ENCODE measurements at regions not wholly inside any gene's neighbourhood (a gene's known extent, or its start where the extent isn't known, plus 50 kb on each side); places are given as distances from the start of the nearest gene placed in this dataset.

DNA sequence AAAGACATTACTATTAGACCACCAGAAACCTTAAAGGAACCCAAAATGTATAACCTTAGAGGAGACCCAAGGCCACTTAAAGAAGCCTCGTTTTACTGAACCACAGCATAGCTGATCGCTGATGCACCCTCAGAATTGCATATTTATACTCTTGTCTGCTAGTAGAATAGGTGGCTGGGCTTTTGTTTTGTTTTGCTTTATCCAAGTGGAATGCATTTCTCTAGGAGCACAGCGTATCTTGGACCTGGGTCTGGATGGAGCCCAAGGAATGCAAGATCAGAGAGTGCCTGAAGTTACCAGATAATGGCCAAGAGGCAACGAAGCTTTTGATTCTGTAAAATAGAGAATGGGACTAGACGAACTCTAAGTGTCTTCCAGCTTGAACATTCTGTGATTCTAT lies 129.2 kb upstream of the COL8A1 start:
- peak overlapping the region; percentile 74 for H3K27ac ChIP-seq (ENCODE audit: low read depth, low read length)
- peak overlapping the region; percentile 73 for H3K4me2 ChIP-seq (ENCODE audit: insufficient read depth, low read length)

GRCh38 chr3:99508191-99508590 lies 130.2 kb upstream of the COL8A1 start:
- no peak for TF ChIP-seq CTCF (IDR thresholded peaks at IDR 0.05; ENCODE audit: extremely low read depth, low read depth, low read length)
- Histone ChIP-seq H3K27ac (ENCODE audit: low read depth, low read length) (peak overlapping the region; percentile 74), H2AFZ (ENCODE audit: low read length) (peak overlapping the region; percentile 30), H3K4me1 (ENCODE audit: insufficient read depth, low read length) (peaks cover 53% of the 10 kb centered on the region), H3K27me3 (ENCODE audit: insufficient read depth, low read length) (no peaks in the 10 kb centered on the region), H3K36me3 (ENCODE audit: insufficient read depth, low read length) (no peaks in the 10 kb centered on the region), H3K9me3 (ENCODE audit: low read depth, low read length) (no peaks in the 10 kb centered on the region), H4K20me1 (ENCODE audit: insufficient read depth, low read length) (no peaks in the 10 kb centered on the region), H3K4me2 (ENCODE audit: insufficient read depth, low read length) (no peak overlapping the region), H3K4me3 (ENCODE audit: insufficient read depth, low read length) (no peak overlapping the region), H3K79me2 (ENCODE audit: insufficient read depth, low read length) (no peaks in the 10 kb centered on the region)
- no peak for DNase-seq (ENCODE audit: insufficient read length, low spot score, missing footprints)

More for the DNA sequence above, 129.2 kb upstream of the COL8A1 start:
- H3K9me3 ChIP-seq (ENCODE audit: low read depth, low read length): no peaks in the 10 kb centered on the region
- no peaks in the 10 kb centered on the region for H4K20me1 ChIP-seq (ENCODE audit: insufficient read depth, low read length)
- peaks cover 42% of the 10 kb centered on the region for H3K4me1 ChIP-seq (ENCODE audit: insufficient read depth, low read length)
- H3K4me3 ChIP-seq (ENCODE audit: insufficient read depth, low read length): peak overlapping the region; percentile 18
- no peaks in the 10 kb centered on the region for H3K27me3 ChIP-seq (ENCODE audit: insufficient read depth, low read length)
- no peaks in the 10 kb centered on the region for H3K79me2 ChIP-seq (ENCODE audit: insufficient read depth, low read length)
- DNase-seq (ENCODE audit: insufficient read length, low spot score, missing footprints): no peak
- H2AFZ ChIP-seq (ENCODE audit: low read length): peak overlapping the region; percentile 23
- no peak for TF ChIP-seq CTCF (IDR thresholded peaks at IDR 0.05; ENCODE audit: extremely low read depth, low read depth, low read length)
- no peaks in the 10 kb centered on the region for H3K36me3 ChIP-seq (ENCODE audit: insufficient read depth, low read length)

- H3K9me3 ChIP-seq (ENCODE audit: low read depth, low read length): no peaks in the 10 kb centered on the region
- peaks cover 63% of the 10 kb centered on the region for H3K4me1 ChIP-seq (ENCODE audit: insufficient read depth, low read length)
- peak overlapping the region; percentile 30 for H3K4me2 ChIP-seq (ENCODE audit: insufficient read depth, low read length)
- H3K27ac ChIP-seq (ENCODE audit: low read depth, low read length): peak overlapping the region; percentile 92
- no peak overlapping the region for H3K4me3 ChIP-seq (ENCODE audit: insufficient read depth, low read length)
- H2AFZ ChIP-seq (ENCODE audit: low read length): no peak overlapping the region
- H4K20me1 ChIP-seq (ENCODE audit: insufficient read depth, low read length): no peaks in the 10 kb centered on the region
- no peak for TF ChIP-seq CTCF (IDR thresholded peaks at IDR 0.05; ENCODE audit: extremely low read depth, low read depth, low read length)
- no peaks in the 10 kb centered on the region for H3K79me2 ChIP-seq (ENCODE audit: insufficient read depth, low read length)
- no peaks in the 10 kb centered on the region for H3K36me3 ChIP-seq (ENCODE audit: insufficient read depth, low read length)
- no peaks in the 10 kb centered on the region for H3K27me3 ChIP-seq (ENCODE audit: insufficient read depth, low read length)
- peak; percentile 49 for DNase-seq (ENCODE audit: insufficient read length, low spot score, missing footprints)
These were observed 132.6 kb upstream of the COL8A1 start for GRCh38 chr3:99505646-99506269.

DNA sequence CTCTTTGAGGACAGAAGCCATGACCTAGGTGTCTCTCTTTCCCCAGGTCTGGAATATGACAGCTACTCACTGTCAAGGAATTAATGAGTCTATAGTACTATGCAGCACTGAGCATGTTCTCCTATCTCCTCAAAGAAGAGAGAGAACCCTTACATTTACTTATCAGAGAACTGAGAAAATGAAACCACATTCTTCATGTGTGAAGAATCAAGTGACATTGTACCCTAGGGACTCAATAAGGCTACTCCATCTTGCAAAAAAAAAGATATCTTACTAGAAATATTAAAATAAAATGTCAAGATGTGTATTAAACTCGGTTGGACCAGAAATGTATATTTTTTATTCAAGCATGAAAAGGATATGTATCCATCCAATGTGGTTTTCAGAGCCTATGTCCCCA lies 133.2 kb upstream of the COL8A1 start:
- peak overlapping the region; percentile 30 for H3K4me2 ChIP-seq (ENCODE audit: insufficient read depth, low read length)
- no peaks in the 10 kb centered on the region for H3K36me3 ChIP-seq (ENCODE audit: insufficient read depth, low read length)
- no peak overlapping the region for H2AFZ ChIP-seq (ENCODE audit: low read length)
- TF ChIP-seq CTCF (IDR thresholded peaks at IDR 0.05; ENCODE audit: extremely low read depth, low read depth, low read length): no peak
- H3K27me3 ChIP-seq (ENCODE audit: insufficient read depth, low read length): no peaks in the 10 kb centered on the region
- H3K9me3 ChIP-seq (ENCODE audit: low read depth, low read length): no peaks in the 10 kb centered on the region
- no peak for DNase-seq (ENCODE audit: insufficient read length, low spot score, missing footprints)
- H3K27ac ChIP-seq (ENCODE audit: low read depth, low read length): peak overlapping the region; percentile 92
- H3K4me3 ChIP-seq (ENCODE audit: insufficient read depth, low read length): no peak overlapping the region
- no peaks in the 10 kb centered on the region for H4K20me1 ChIP-seq (ENCODE audit: insufficient read depth, low read length)
- peaks cover 68% of the 10 kb centered on the region for H3K4me1 ChIP-seq (ENCODE audit: insufficient read depth, low read length)
- H3K79me2 ChIP-seq (ENCODE audit: insufficient read depth, low read length): no peaks in the 10 kb centered on the region

Data from osteoblast (primary cell).